GM23338 (cell line): ENCODE measurements at regions not wholly inside any gene's neighbourhood (a gene's known extent, or its start where the extent isn't known, plus 50 kb on each side); places are given as distances from the start of the nearest gene placed in this dataset.

ENCODE experiments used
- ATAC-seq: fragments of 200-7000 bp; cut with Tn5 transposase; 3 replicates; pipeline ENCODE4 v1.9.1; 2020
- DNase-seq: peaks from one replicate; pipeline ENCODE4 v3.0.0-alpha.2; 2015; ENCODE audit warnings: low spot score
- H2AFZ ChIP-seq: fragments of 200-600 bp; sonication (generic); 2 replicates; pipeline ENCODE4 v1.8.0; 2016; ENCODE audit warnings: antibody characterized with exemption, mild to moderate bottlenecking, moderate library complexity
- H3F3A ChIP-seq: fragments of 200-600 bp; sonication (generic); replicated peaks from 2 replicates; pipeline ENCODE4 v1.8.0; 2017; ENCODE audit warnings: antibody characterized with exemption, mixed run types, low read depth
- H3K27ac ChIP-seq: fragments of 200-600 bp; sonication (generic); 2 replicates; pipeline ENCODE4 v1.6.1; 2016; ENCODE audit warnings: low read depth
- H3K27me3 ChIP-seq: fragments of 200-600 bp; sonication (generic); 2 replicates; pipeline ENCODE4 v1.8.0; 2016; ENCODE audit warnings: mild to moderate bottlenecking, mixed run types, moderate library complexity; ENCODE audit not compliant: insufficient read depth
- H3K36me3 ChIP-seq: fragments of 200-600 bp; sonication (generic); 2 replicates; pipeline ENCODE4 v1.8.0; 2016; ENCODE audit warnings: mild to moderate bottlenecking; ENCODE audit not compliant: insufficient read depth
- H3K4me1 ChIP-seq: fragments of 200-600 bp; sonication (generic); 2 replicates; pipeline ENCODE4 v1.8.0; 2016; ENCODE audit warnings: mild to moderate bottlenecking, moderate library complexity; ENCODE audit not compliant: insufficient read depth
- H3K4me2 ChIP-seq: fragments of 200-600 bp; sonication (generic); 2 replicates; pipeline ENCODE4 v1.7.1; 2017; ENCODE audit warnings: mixed run types
- H3K4me3 ChIP-seq: fragments of 200-600 bp; sonication (generic); 2 replicates; pipeline ENCODE4 v1.6.1; 2016; ENCODE audit warnings: mixed run types
- H3K79me2 ChIP-seq: fragments of 200-600 bp; sonication (generic); replicated peaks from 2 replicates; pipeline ENCODE4 v1.8.0; 2017; ENCODE audit warnings: mild to moderate bottlenecking; ENCODE audit not compliant: insufficient read depth
- H3K9me2 ChIP-seq: fragments of 200-600 bp; sonication (generic); 2 replicates; pipeline ENCODE4 v1.8.0; 2017; ENCODE audit not compliant: insufficient read depth
- H4K20me1 ChIP-seq: fragments of 200-600 bp; sonication (generic); replicated peaks from 2 replicates; pipeline ENCODE4 v1.8.0; 2017; ENCODE audit warnings: mild to moderate bottlenecking; ENCODE audit not compliant: insufficient read depth
- H3K27ac Mint-ChIP-seq: 2 replicates; pipeline ENCODE4 v1.8.0; 2020; ENCODE audit warnings: inconsistent platforms, mild to moderate bottlenecking, moderate library complexity, mixed read lengths
- H3K27me3 Mint-ChIP-seq: 3 replicates; pipeline ENCODE4 v1.8.0; 2022; ENCODE audit warnings: low read depth, mild to moderate bottlenecking, moderate library complexity, mixed read lengths, inconsistent platforms; ENCODE audit not compliant: insufficient read depth, poor library complexity
- H3K36me3 Mint-ChIP-seq: 3 replicates; pipeline ENCODE4 v1.8.0; 2021; ENCODE audit warnings: low read depth, mild to moderate bottlenecking, inconsistent platforms, moderate library complexity, mixed read lengths
- H3K4me1 Mint-ChIP-seq: 3 replicates; pipeline ENCODE4 v1.8.0; 2020; ENCODE audit warnings: mild to moderate bottlenecking, inconsistent platforms, mixed read lengths
- H3K4me3 Mint-ChIP-seq: 3 replicates; pipeline ENCODE4 v1.8.0; 2021; ENCODE audit warnings: moderate library complexity, mild to moderate bottlenecking, inconsistent platforms, mixed read lengths
- H3K9me3 Mint-ChIP-seq: 3 replicates; pipeline ENCODE4 v1.8.0; 2020; ENCODE audit warnings: moderate library complexity, mild to moderate bottlenecking, inconsistent platforms, mixed read lengths
- CREB1 ChIP-seq: fragments of 250-450 bp; sonication (Bioruptor Pico); IDR thresholded peaks from 2 replicates; pipeline ENCODE4 v1.5.0; 2020; ENCODE audit warnings: low read depth, mild to moderate bottlenecking, moderate library complexity
- CTCF ChIP-seq, 2 experiments: fragments of 200-600 bp in 1 of 2; sonication (generic) in 1 of 2; conservative IDR thresholded peaks; 2 replicates each; pipeline versions ENCODE4 v1.5.1 to v1.6.1; 2016 to 2017; ENCODE audit warnings: antibody characterized with exemption in 2 of 2, low read depth in 2 of 2, mild to moderate bottlenecking in 2 of 2, moderate library complexity in 1 of 2
- ETS1 ChIP-seq: IDR thresholded peaks from 2 replicates; pipeline ENCODE4 v1.6.1; 2016; ENCODE audit warnings: antibody characterized with exemption
- EZH2 ChIP-seq: fragments of 200-600 bp; sonication (generic); IDR thresholded peaks from one replicate; pipeline ENCODE4 v1.8.0; 2017; ENCODE audit warnings: antibody characterized with exemption, mild to moderate bottlenecking, low read depth; ENCODE audit not compliant: unreplicated experiment
- EZH2phosphoT487 ChIP-seq: fragments of 200-600 bp; sonication (generic); IDR thresholded peaks from one replicate; pipeline ENCODE4 v1.8.1; 2018; ENCODE audit warnings: antibody characterized with exemption; ENCODE audit not compliant: unreplicated experiment
- JUNB ChIP-seq: IDR thresholded peaks from one replicate; pipeline ENCODE4 v1.6.1; 2016; ENCODE audit warnings: antibody characterized with exemption; ENCODE audit not compliant: unreplicated experiment
- NANOG ChIP-seq: IDR thresholded peaks from 2 replicates; pipeline ENCODE4 v1.6.1; 2016; ENCODE audit warnings: antibody characterized with exemption, borderline replicate concordance
- POLR2AphosphoS5 ChIP-seq: IDR thresholded peaks from 2 replicates; pipeline ENCODE4 v1.6.1; 2016; ENCODE audit warnings: antibody characterized with exemption, low read depth
- STAT1 ChIP-seq: IDR thresholded peaks from one replicate; pipeline ENCODE4 v1.6.1; 2016; ENCODE audit warnings: antibody characterized with exemption; ENCODE audit not compliant: unreplicated experiment
- ZNF114 ChIP-seq: fragments of 250-450 bp; sonication (Bioruptor Pico); IDR thresholded peaks from 2 replicates; pipeline ENCODE4 v1.5.0; 2020; ENCODE audit warnings: mild to moderate bottlenecking, moderate library complexity
- ZNF331 ChIP-seq: fragments of 250-450 bp; sonication (Bioruptor Pico); IDR thresholded peaks from 2 replicates; pipeline ENCODE4 v1.5.0; 2020; ENCODE audit warnings: low read depth, mild to moderate bottlenecking, moderate library complexity
- ZNF462 ChIP-seq: fragments of 250-450 bp; sonication (Bioruptor Pico); IDR thresholded peaks from 2 replicates; pipeline ENCODE4 v1.5.0; 2020; ENCODE audit warnings: mild to moderate bottlenecking, moderate library complexity

GRCh38 chrX:137362583-137362982 is 203.3 kb upstream of the ZIC3 start:
- Mint-ChIP-seq H3K36me3 (no peaks in the 10 kb centered on the region), H3K27ac (no peak overlapping the region), H3K27me3 (no peaks in the 10 kb centered on the region), H3K4me1 (no peaks in the 10 kb centered on the region), H3K9me3 (no peaks in the 10 kb centered on the region), H3K4me3 (no peak overlapping the region)
- H3K9me2 ChIP-seq = no peaks in the 10 kb centered on the region
- no peaks in the 10 kb centered on the region for H3K36me3 ChIP-seq
- no peak for ATAC-seq
- H3K4me2 ChIP-seq = no peak overlapping the region
- no peak overlapping the region for H3K27ac ChIP-seq
- TF ChIP-seq ZNF331 (no peak), EZH2phosphoT487 (no peak), STAT1 (no peak)
- DNase-seq = no peak
- H2AFZ ChIP-seq = no peak overlapping the region
- no peaks in the 10 kb centered on the region for H3K4me1 ChIP-seq
- H3K79me2 ChIP-seq = no peaks in the 10 kb centered on the region
- H3F3A ChIP-seq = no peaks in the 10 kb centered on the region
- H3K27me3 ChIP-seq = no peaks in the 10 kb centered on the region
- H3K4me3 ChIP-seq = no peak overlapping the region
- H4K20me1 ChIP-seq = no peaks in the 10 kb centered on the region

- Mint-ChIP-seq H3K4me1 (no peaks in the 10 kb centered on the region), H3K4me3 (no peak overlapping the region), H3K36me3 (no peaks in the 10 kb centered on the region), H3K9me3 (no peaks in the 10 kb centered on the region), H3K27me3 (peaks cover 4% of the 10 kb centered on the region), H3K27ac (no peak overlapping the region)
- Histone ChIP-seq H3K36me3 (no peaks in the 10 kb centered on the region), H3K27ac (no peak overlapping the region), H3F3A (no peaks in the 10 kb centered on the region), H3K79me2 (no peaks in the 10 kb centered on the region), H3K4me1 (no peaks in the 10 kb centered on the region), H3K27me3 (no peaks in the 10 kb centered on the region), H3K4me3 (no peak overlapping the region), H4K20me1 (no peaks in the 10 kb centered on the region), H3K9me2 (no peaks in the 10 kb centered on the region), H3K4me2 (no peak overlapping the region), H2AFZ (no peak overlapping the region)
- DNase-seq (peak; percentile 6), ATAC-seq (no peak)
- TF ChIP-seq JUNB (no peak), ZNF462 (no peak), ZNF114 (CRISPR knock-in tag) (no peak), ZNF331 (no peak), CTCF (conservative IDR thresholded peaks at IDR 0.05; ENCODE audit: low read depth in 2 of 2) (no peak), STAT1 (no peak), POLR2AphosphoS5 (no peak), NANOG (no peak), ETS1 (no peak), EZH2 (no peak), CREB1 (CRISPR knock-in tag) (no peak)
These were observed 211.1 kb upstream of the ZIC3 start for GRCh38 chrX:137354851-137355250.
